ENCODE measurements at regions not wholly inside any gene's neighbourhood (a gene's known extent, or its start where the extent isn't known, plus 50 kb on each side); places are given as distances from the start of the nearest gene placed in this dataset.

DNA sequence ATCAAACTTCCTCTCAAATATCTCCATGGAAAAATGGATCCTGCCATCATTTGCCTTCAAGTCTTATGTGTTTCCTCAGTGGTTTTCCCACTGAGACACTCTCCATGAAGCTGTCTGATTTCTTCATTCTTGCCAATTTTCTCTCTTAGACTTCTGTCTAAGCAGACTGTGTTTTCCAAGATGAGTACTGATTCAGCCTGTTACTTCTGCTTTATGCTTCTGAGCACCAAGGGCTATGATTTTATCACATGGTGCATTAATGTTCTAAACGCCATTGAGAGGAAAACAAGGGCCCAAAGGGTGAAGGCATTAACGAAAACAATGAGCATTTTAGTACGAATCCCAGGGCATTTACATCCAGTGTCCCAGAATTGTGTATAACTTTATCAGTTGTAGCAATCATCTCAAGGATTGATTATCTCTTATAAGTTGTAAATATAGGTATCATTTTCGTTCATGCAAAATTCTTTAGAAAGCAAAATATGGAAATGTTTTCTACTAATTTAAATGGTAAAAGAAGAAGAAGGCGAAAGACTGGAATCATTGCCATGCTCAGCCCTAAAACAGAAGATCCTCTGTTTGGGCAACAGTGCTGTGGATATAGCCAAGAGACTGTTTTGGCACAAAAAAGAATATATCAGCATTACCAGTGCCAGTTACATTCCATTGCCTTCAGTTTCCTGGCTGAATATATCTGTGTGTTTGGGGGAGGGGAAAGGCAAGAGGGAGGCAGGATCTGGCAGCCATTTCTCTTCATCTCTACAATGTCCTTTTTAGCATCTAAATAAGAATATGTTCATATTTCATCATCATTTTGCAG lies 537.6 kb downstream of the ANXA1 start:
- H3K27me3 Mint-ChIP-seq = no peaks in the 10 kb centered on the region
- ATAC-seq (no peak), DNase-seq (no peak)
- H3K4me1 Mint-ChIP-seq = no peaks in the 10 kb centered on the region
- no peaks in the 10 kb centered on the region for H3K36me3 Mint-ChIP-seq
- H3K9me3 Mint-ChIP-seq (ENCODE audit: low read depth) = no peaks in the 10 kb centered on the region
- H3K4me3 Mint-ChIP-seq = no peak overlapping the region
- no peak overlapping the region for H3K27ac Mint-ChIP-seq
- CTCF ChIA-PET = no interaction called here

DNA sequence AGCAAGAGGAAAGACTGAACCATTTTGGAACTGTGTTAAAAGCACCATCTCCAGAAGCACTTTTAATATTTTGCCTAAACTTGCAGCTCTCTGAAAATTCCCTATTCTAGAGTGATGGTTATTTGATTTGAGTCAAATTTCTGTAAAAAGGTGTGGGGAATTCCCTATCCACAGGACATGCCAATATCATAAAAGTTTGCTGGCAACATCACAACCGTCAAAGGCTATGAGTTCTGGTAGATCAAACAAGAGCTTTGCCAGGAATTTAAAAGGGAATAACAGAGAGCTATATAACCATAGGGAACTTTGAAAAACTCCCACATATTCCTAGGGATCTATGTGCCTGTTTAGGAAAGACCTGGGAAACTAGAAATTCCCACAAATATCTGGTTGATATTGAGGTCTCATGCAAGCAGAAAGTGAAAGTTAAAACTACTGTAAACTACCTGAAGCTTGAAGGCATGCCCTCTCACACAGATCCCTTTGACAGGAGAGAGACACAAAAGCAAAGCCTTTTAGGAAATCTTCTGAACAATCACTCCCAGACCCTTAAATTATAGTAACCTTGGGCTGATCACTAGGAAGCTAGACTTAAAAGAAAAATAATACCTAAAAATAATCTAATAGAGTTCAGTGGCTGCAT lies 549.9 kb downstream of the ANXA1 start:
- CTCF ChIA-PET = no interaction called here
- Mint-ChIP-seq H3K9me3 (ENCODE audit: low read depth) (no peaks in the 10 kb centered on the region), H3K4me3 (no peak overlapping the region), H3K4me1 (no peaks in the 10 kb centered on the region), H3K27me3 (no peaks in the 10 kb centered on the region), H3K36me3 (no peaks in the 10 kb centered on the region), H3K27ac (no peak overlapping the region)
- DNase-seq (no peak), ATAC-seq (no peak)

DNA sequence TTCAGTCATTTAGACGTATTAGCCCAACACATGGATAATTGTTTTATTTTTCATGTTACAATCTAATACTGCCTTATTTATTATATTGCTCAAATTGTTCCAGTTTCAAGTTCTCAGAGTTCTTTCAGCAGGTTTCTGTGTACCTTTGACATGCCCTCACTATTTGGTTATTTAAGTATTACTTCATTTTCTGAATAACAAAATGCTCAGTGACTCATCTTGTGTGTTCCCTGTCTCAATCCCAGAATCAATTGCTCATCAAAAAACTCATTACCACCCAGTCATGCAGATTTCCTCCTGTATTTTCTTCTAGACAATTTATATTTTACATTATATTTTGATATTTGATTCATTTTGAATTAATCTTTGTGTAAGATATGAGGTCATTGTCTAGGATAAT lies 562.6 kb downstream of the ANXA1 start:
- no peaks in the 10 kb centered on the region for H3K4me1 Mint-ChIP-seq
- CTCF ChIA-PET = no interaction called here
- DNase-seq = no peak

DNA sequence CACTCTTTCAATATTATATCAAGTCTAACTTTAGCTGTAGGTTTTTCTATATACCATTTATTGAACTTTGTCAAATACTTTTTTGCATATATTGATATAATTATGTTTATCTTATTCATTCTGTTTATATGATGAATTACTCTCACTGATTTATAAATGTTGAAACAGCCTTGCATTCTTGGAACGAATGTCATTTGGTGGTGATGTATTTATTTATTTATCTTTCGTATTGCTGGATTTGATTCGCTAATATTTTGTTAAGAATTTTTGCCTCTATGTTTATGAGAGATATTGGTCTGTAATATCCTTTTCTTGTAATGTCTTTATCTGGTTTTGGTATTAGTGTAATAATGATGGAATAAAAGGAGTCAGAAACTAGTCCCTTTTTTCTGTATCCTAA lies 563.9 kb downstream of the ANXA1 start:
- H3K4me3 Mint-ChIP-seq = no peak overlapping the region
- CTCF ChIA-PET = no interaction called here
- no peak for ATAC-seq
- no peak for DNase-seq
- no peaks in the 10 kb centered on the region for H3K36me3 Mint-ChIP-seq
- H3K4me1 Mint-ChIP-seq = no peaks in the 10 kb centered on the region
- H3K27me3 Mint-ChIP-seq = no peaks in the 10 kb centered on the region
- H3K9me3 Mint-ChIP-seq (ENCODE audit: low read depth) = no peaks in the 10 kb centered on the region
- no peak overlapping the region for H3K27ac Mint-ChIP-seq

More for the DNA sequence above, 562.6 kb downstream of the ANXA1 start:
- ATAC-seq = no peak
- Mint-ChIP-seq H3K9me3 (ENCODE audit: low read depth) (no peaks in the 10 kb centered on the region), H3K27me3 (no peaks in the 10 kb centered on the region), H3K36me3 (no peaks in the 10 kb centered on the region), H3K4me3 (no peak overlapping the region), H3K27ac (no peak overlapping the region)

DNA sequence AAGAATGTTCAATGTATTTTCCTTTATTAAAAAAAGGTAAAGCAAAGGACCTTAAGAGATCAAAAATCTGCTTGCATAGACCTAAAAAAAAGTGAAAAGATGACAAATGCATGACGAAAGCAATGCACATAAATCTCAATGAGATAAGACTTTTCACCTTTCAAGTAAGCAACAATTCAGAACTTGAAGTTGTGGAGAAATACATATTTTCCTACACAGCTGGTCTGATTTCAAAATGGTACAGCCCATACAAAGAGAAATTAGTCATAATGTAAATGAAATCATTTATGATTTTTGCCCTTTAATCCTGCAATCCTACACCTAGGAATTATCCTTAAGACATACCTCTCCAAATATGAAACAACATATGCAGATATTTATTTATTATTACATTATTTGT lies 568.0 kb downstream of the ANXA1 start:
- H3K27me3 Mint-ChIP-seq = no peaks in the 10 kb centered on the region
- H3K4me1 Mint-ChIP-seq = no peaks in the 10 kb centered on the region
- H3K27ac Mint-ChIP-seq = no peak overlapping the region
- no peaks in the 10 kb centered on the region for H3K9me3 Mint-ChIP-seq (ENCODE audit: low read depth)
- no peak overlapping the region for H3K4me3 Mint-ChIP-seq
- DNase-seq = no peak
- CTCF ChIA-PET = no interaction called here
- no peaks in the 10 kb centered on the region for H3K36me3 Mint-ChIP-seq
- no peak for ATAC-seq

DNA sequence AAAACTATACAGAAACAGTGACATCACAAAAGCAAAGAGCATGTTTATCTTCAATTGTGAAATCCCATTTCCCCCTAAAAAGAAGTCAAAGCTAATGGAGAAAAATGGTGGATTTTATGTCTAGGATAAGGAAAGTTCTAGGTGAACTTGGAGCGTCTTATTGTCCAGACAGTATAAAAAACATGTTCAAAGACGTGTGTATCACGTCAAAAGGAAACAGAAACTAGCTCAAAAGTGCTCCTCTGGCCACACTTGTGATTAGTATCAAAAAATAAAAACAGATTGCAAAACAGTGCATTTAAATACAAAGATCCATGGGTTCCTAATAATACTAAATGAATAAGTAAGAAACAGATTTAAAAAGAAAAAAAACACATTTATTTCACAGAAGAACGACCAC lies 568.9 kb downstream of the ANXA1 start:
- H3K36me3 Mint-ChIP-seq = no peaks in the 10 kb centered on the region
- H3K9me3 Mint-ChIP-seq (ENCODE audit: low read depth) = no peaks in the 10 kb centered on the region
- DNase-seq (no peak), ATAC-seq (no peak)
- no peak overlapping the region for H3K4me3 Mint-ChIP-seq
- H3K27me3 Mint-ChIP-seq = no peaks in the 10 kb centered on the region
- H3K4me1 Mint-ChIP-seq = no peaks in the 10 kb centered on the region
- CTCF ChIA-PET = no interaction called here
- H3K27ac Mint-ChIP-seq = no peak overlapping the region

DNA sequence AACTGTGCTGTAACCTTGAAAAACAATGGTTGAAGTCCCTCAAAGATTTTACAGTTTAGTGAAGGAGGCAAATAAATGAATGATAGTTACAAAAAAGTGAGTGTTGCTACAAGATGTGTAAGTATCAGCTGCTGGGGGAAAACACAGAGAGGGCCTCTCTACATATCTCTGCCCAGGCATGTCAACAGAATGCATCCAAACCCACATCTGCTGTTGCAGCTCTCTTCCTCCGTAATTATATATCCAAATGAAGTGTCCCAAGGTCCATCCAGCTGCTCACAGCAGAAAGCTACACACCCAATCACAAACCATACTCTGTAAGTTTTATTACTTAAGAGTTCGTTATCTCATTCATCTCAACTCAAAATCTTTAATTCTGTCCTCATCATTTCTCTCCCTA lies 584.6 kb downstream of the ANXA1 start:
- no peak overlapping the region for H3K27ac Mint-ChIP-seq
- H3K27me3 Mint-ChIP-seq = no peaks in the 10 kb centered on the region

DNA sequence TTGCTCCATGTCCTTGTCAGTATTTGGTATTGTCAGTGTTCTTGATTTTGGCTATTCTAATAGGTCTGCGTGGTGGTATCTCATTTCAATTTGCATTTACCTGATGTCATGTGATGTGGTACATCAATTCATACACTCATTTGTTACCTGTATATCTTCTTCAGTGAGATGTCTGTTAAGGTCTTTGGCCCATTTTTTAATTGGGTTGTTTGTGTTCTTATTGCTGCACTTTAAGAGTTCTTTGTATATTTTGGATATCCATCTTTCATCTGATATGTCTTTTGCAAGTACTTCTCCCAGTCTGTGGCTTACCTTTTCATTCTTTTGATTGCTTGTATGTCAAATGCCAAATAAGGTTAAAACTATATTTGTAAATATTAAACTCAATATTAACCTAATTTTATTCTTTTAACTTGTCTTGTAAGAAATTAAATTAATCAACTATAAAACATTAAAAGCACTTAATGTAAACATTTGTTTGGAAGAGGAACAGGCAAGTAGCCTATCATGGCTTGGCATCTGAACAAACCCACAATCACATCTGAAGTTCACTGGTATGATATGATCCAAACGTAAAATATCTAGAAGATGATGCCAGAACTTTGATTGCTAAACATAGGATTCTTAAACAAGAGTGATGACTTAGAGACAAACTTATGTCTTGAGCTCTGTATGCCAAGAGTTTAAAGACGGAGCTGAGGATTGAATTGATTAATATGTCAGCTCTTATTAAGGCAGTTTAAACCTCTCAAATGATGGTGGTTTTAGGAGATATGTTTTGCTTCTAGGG lies 587.3 kb downstream of the ANXA1 start:
- ATAC-seq = no peak
- Mint-ChIP-seq H3K27me3 (no peaks in the 10 kb centered on the region), H3K4me1 (no peaks in the 10 kb centered on the region), H3K9me3 (ENCODE audit: low read depth) (peaks cover 2% of the 10 kb centered on the region), H3K27ac (no peak overlapping the region), H3K4me3 (no peak overlapping the region), H3K36me3 (no peaks in the 10 kb centered on the region)
- DNase-seq = no peak
- CTCF ChIA-PET = no interaction called here

More for the DNA sequence above, 584.6 kb downstream of the ANXA1 start:
- no peaks in the 10 kb centered on the region for H3K36me3 Mint-ChIP-seq
- CTCF ChIA-PET = no interaction called here
- no peaks in the 10 kb centered on the region for H3K4me1 Mint-ChIP-seq
- ATAC-seq (no peak), DNase-seq (no peak)
- no peaks in the 10 kb centered on the region for H3K9me3 Mint-ChIP-seq (ENCODE audit: low read depth)
- H3K4me3 Mint-ChIP-seq = no peak overlapping the region

DNA sequence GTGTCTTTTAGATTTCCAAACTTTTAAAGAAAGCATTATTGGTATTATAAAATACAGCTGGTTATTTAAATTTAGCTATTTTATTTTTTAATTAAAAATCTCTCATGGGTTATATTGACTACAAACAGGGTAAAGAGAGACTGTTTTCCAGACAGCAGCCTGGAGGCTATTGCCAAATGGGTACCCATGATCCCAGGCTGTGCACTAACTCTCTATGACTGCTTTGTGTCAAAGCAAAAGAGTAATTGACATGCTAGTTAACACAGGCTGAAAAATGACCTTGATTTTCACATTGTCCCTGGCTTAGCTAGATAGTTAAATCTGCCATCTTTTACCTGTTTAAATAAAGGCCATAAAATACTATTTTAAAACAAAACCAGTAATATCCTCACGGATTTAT lies 589.7 kb downstream of the ANXA1 start:
- ATAC-seq (no peak), DNase-seq (no peak)
- H3K27me3 Mint-ChIP-seq = no peaks in the 10 kb centered on the region
- H3K4me1 Mint-ChIP-seq = no peaks in the 10 kb centered on the region
- H3K4me3 Mint-ChIP-seq = no peak overlapping the region
- no peaks in the 10 kb centered on the region for H3K36me3 Mint-ChIP-seq
- CTCF ChIA-PET = no interaction called here
- no peak overlapping the region for H3K27ac Mint-ChIP-seq
- peaks cover 2% of the 10 kb centered on the region for H3K9me3 Mint-ChIP-seq (ENCODE audit: low read depth)

DNA sequence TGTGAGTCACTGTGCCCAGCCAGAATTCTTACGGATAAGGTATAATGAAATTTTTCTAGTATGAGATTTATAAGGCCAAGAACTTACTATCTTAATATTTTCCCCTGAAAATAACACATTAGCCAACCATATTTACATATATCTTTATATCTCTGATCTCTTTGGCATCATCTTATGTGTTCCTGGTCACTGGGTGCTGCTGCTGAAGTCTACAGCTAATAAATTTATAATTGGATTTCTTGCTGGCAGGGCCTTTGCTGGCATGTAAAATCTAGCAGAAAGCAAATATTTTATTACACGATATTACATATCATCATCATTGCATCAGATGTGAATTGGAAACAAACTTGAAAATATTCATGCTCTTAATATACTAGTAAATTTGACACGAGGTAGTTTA lies 590.7 kb downstream of the ANXA1 start:
- Mint-ChIP-seq H3K27me3 (no peaks in the 10 kb centered on the region), H3K36me3 (no peaks in the 10 kb centered on the region), H3K4me3 (no peak overlapping the region), H3K9me3 (ENCODE audit: low read depth) (peaks cover 2% of the 10 kb centered on the region), H3K27ac (no peak overlapping the region), H3K4me1 (no peaks in the 10 kb centered on the region)
- no peak for DNase-seq
- CTCF ChIA-PET = no interaction called here
- no peak for ATAC-seq

DNA sequence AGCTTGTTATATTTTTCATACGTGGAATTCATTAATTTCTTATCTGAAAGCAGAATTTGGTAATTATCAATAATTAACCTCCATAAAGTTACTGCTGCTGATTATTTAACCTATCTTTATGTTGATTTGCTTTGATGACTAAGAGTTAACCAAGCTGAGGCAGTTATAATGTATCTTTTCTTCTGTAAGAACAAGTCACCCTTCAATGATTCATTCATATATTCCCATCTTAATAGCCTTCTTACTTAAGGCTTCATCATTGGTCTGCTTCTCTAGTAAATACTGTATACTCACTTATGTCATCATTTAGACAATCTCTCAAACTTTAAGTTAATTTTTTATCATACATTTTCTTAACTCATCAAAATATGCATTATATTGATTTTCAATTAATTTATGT lies 592.2 kb downstream of the ANXA1 start:
- ATAC-seq = no peak
- no peaks in the 10 kb centered on the region for H3K27me3 Mint-ChIP-seq
- H3K4me1 Mint-ChIP-seq = no peaks in the 10 kb centered on the region
- H3K27ac Mint-ChIP-seq = no peak overlapping the region
- DNase-seq = no peak
- no peak overlapping the region for H3K4me3 Mint-ChIP-seq
- CTCF ChIA-PET = no interaction called here
- H3K9me3 Mint-ChIP-seq (ENCODE audit: low read depth) = peaks cover 2% of the 10 kb centered on the region
- H3K36me3 Mint-ChIP-seq = no peaks in the 10 kb centered on the region

DNA sequence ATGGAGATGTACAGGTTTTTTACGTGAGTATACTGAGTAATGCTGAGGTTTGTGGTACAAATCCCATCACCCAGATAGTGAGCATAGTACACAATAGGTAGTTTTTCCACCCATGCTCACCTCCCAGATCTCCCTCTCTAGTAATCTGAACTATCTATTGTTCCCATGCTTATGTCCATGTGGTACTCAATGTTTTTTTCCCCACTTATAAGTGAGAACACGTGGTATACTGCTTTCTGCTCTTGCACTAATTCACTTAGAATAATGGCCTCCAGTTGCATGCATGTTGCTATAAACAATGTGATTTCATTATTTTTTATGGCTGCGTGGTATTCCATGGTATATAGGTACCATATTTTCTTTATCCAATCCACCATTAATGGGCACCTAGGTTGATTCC lies 593.9 kb downstream of the ANXA1 start:
- CTCF ChIA-PET = no interaction called here
- H3K4me1 Mint-ChIP-seq = no peaks in the 10 kb centered on the region
- no peaks in the 10 kb centered on the region for H3K27me3 Mint-ChIP-seq
- DNase-seq (no peak), ATAC-seq (no peak)
- no peak overlapping the region for H3K27ac Mint-ChIP-seq
- peaks cover 4% of the 10 kb centered on the region for H3K9me3 Mint-ChIP-seq (ENCODE audit: low read depth)
- no peak overlapping the region for H3K4me3 Mint-ChIP-seq
- H3K36me3 Mint-ChIP-seq = no peaks in the 10 kb centered on the region

DNA sequence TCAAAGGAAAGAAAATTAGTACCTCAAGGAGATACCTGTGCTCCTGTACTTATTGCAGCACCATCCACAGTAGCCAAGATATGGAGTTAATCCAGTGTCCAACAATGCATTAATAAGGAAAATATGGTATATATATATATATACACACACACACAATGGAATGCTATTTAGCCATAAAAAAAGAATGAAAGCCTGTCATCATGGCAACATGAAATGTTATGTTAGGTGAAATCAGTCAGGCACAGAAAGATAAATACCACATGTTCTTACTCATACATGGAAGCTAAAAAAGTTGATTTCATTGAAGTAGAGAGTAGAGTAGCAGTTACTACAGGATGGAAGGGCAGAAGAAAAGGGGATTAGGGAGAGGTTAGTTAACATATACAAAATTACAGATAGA lies 601.5 kb downstream of the ANXA1 start:
- CTCF ChIA-PET = no interaction called here
- H3K4me1 Mint-ChIP-seq = no peaks in the 10 kb centered on the region
- H3K4me3 Mint-ChIP-seq = no peak overlapping the region
- ATAC-seq (no peak), DNase-seq (no peak)
- H3K27me3 Mint-ChIP-seq = no peaks in the 10 kb centered on the region
- H3K36me3 Mint-ChIP-seq = no peaks in the 10 kb centered on the region
- no peak overlapping the region for H3K27ac Mint-ChIP-seq
- H3K9me3 Mint-ChIP-seq (ENCODE audit: low read depth) = peaks cover 2% of the 10 kb centered on the region

DNA sequence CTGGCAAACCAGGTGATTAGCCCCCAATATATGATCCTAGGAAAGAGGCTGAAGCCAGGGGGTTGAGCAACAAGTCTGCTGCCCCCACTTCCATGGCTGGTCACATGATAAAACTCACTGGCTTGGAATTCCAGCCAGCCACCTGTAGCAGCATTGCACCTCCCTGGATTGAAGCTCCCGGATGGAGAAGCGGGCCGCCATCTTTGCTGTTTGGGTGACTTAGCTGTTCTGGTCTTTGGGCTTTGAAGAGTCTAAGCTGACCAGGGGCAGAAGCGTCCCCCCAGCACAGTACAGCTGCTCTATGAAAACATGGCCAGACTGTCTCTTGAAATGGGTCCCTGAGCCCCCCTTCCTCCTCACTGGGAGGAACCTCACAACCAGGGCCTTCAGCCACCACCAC lies 610.2 kb downstream of the ANXA1 start:
- H3K9me3 Mint-ChIP-seq (ENCODE audit: low read depth) = peaks cover 4% of the 10 kb centered on the region
- H3K27me3 Mint-ChIP-seq = no peaks in the 10 kb centered on the region
- H3K36me3 Mint-ChIP-seq = no peaks in the 10 kb centered on the region
- ATAC-seq = no peak
- H3K27ac Mint-ChIP-seq = no peak overlapping the region
- no peak for DNase-seq
- H3K4me3 Mint-ChIP-seq = no peak overlapping the region
- H3K4me1 Mint-ChIP-seq = no peaks in the 10 kb centered on the region
- CTCF ChIA-PET = no interaction called here
